B cell (primary cell): ENCODE measurements at regions not wholly inside any gene's neighbourhood (a gene's known extent, or its start where the extent isn't known, plus 50 kb on each side); places are given as distances from the start of the nearest gene placed in this dataset.
A peak's percentile ranks its signal among the peaks of the same experiment; 100 is the strongest.

Experiments used
- ATAC-seq: fragments of 200-7000 bp; cut with Tn5 transposase; one replicate; pipeline ENCODE4 v1.10.0; 2021; ENCODE audit warnings: low read depth, mild to moderate bottlenecking, moderate number of reproducible peaks, moderate library complexity
- CTCF ChIA-PET: fragments of 350-600 bp; sonication (Branson Sonifier 250); formaldehyde crosslinking; loops from one replicate; lab custom pipeline; 2021; ENCODE audit warnings: antibody characterized with exemption, inconsistent platforms; lab: Charles Lee
- POLR2A ChIA-PET: fragments of 350-600 bp; sonication (Branson Sonifier 250); formaldehyde crosslinking; loops from one replicate; lab custom pipeline; 2021; ENCODE audit warnings: antibody characterized with exemption; lab: Charles Lee
- DNase-seq: peaks from one replicate; pipeline ENCODE4 v3.0.0; 2013
- H2AFZ ChIP-seq: 2 replicates; pipeline ENCODE4 v1.6.1; 2012; ENCODE audit warnings: mild to moderate bottlenecking, low read depth, low read length; ENCODE audit not compliant: insufficient read depth, poor library complexity, severe bottlenecking
- H3K27ac ChIP-seq, 2 donors: 1 replicate in 1 of 2; 2 replicates in 1 of 2; pipeline ENCODE4 v1.5.1; 2012 to 2013; ENCODE audit warnings: low read length in 2 of 2, mild to moderate bottlenecking in 2 of 2, moderate library complexity in 1 of 2
- H3K27me3 ChIP-seq, 4 experiments: fragments of 200-600 bp in 1 of 4; sonication (generic) in 1 of 4; replicated peaks in 1 of 4; 1 replicate in 2 of 4; 2 replicates in 2 of 4; pipeline versions ENCODE4 v1.6.1 to v1.7.0; 2013 to 2016; ENCODE audit warnings: low read length in 3 of 4, mild to moderate bottlenecking in 2 of 4, mixed read lengths in 1 of 4, moderate library complexity in 1 of 4; ENCODE audit not compliant: insufficient read depth in 4 of 4, control insufficient read depth in 3 of 4; ENCODE audit errors: control extremely low read depth in 1 of 4
- H3K36me3 ChIP-seq, 2 experiments: replicated peaks in 1 of 2; 1 replicate in 1 of 2; 2 replicates in 1 of 2; pipeline versions ENCODE4 v1.6.1 to v1.7.1; 2013; ENCODE audit warnings: low read length in 1 of 2; ENCODE audit not compliant: insufficient read depth in 2 of 2, control insufficient read depth in 1 of 2; ENCODE audit errors: control extremely low read depth in 1 of 2, extremely low read depth in 1 of 2
- H3K4me1 ChIP-seq, 2 donors: fragments of 200-600 bp in 1 of 2; sonication (generic) in 1 of 2; 1 replicate in 1 of 2; 2 replicates in 1 of 2; pipeline versions ENCODE4 v1.5.1 to v1.6.1; 2013 to 2017; ENCODE audit warnings: low read length in 2 of 2; ENCODE audit not compliant: control insufficient read depth in 2 of 2, insufficient read depth in 2 of 2
- H3K4me2 ChIP-seq: replicated peaks from 2 replicates; pipeline ENCODE3; 2012; ENCODE audit warnings: mild to moderate bottlenecking, low read depth, low read length; ENCODE audit not compliant: poor library complexity, severe bottlenecking
- H3K4me3 ChIP-seq, 5 experiments: fragments of 200-600 bp in 1 of 5; sonication (generic) in 1 of 5; 1 replicate in 3 of 5; 2 replicates in 2 of 5; pipeline versions ENCODE4 v1.5.1 to v1.7.0; 2011 to 2016; ENCODE audit warnings: low read length in 4 of 5, mild to moderate bottlenecking in 4 of 5, low read depth in 2 of 5, control low read depth in 1 of 5, moderate library complexity in 1 of 5; ENCODE audit not compliant: insufficient read depth in 1 of 5; ENCODE audit errors: control extremely low read depth in 1 of 5, extremely low read depth in 1 of 5
- H3K79me2 ChIP-seq: fragments of 200-600 bp; sonication (generic); one replicate; pipeline ENCODE4 v1.6.0; 2016; ENCODE audit warnings: low read length; ENCODE audit not compliant: control insufficient read depth, insufficient read depth
- H3K9ac ChIP-seq: fragments of 200-600 bp; sonication (generic); 2 replicates; pipeline ENCODE4 v1.6.1; 2017; ENCODE audit warnings: mild to moderate bottlenecking, low read length, moderate library complexity
- H3K9me3 ChIP-seq, 3 donors: one replicate each; pipeline versions ENCODE4 v1.6.1 to v1.7.1; 2013; ENCODE audit warnings: low read length in 2 of 3; ENCODE audit not compliant: control insufficient read depth in 2 of 3, insufficient read depth in 1 of 3; ENCODE audit errors: control extremely low read depth in 1 of 3
- H4K20me1 ChIP-seq: 2 replicates; pipeline ENCODE4 v1.6.0; 2012; ENCODE audit warnings: mild to moderate bottlenecking, low read length; ENCODE audit not compliant: insufficient read depth, control insufficient read depth, poor library complexity, severe bottlenecking
- H3K27ac Mint-ChIP-seq: one replicate; pipeline ENCODE4 v1.8.0; 2021; ENCODE audit warnings: mixed read lengths
- H3K27me3 Mint-ChIP-seq: one replicate; pipeline ENCODE4 v1.8.0; 2021; ENCODE audit warnings: mixed read lengths
- H3K4me1 Mint-ChIP-seq: one replicate; pipeline ENCODE4 v1.8.0; 2021; ENCODE audit warnings: mixed read lengths
- H3K4me3 Mint-ChIP-seq: one replicate; pipeline ENCODE4 v1.8.0; 2021; ENCODE audit warnings: mixed read lengths
- H3K9me3 Mint-ChIP-seq: one replicate; pipeline ENCODE4 v1.8.0; 2022; ENCODE audit warnings: mixed read lengths; ENCODE audit not compliant: insufficient read depth
- CTCF ChIP-seq: fragments of 200-600 bp; IDR thresholded peaks from one replicate; pipeline ENCODE4 v1.8.0; 2022; ENCODE audit warnings: antibody characterized with exemption, mild to moderate bottlenecking
- EZH2 ChIP-seq: IDR thresholded peaks from 2 replicates; pipeline ENCODE4 v1.6.1; 2012; ENCODE audit warnings: borderline replicate concordance, low read depth, mild to moderate bottlenecking, moderate library complexity, low read length; ENCODE audit not compliant: insufficient read depth, poor library complexity, severe bottlenecking
- WGBS: methylation state at CpG from one replicate; pipeline ENCODE4 v1.1.5; 2013; ENCODE audit warnings: missing lambda C conversion rate; ENCODE audit not compliant: insufficient coverage; 5-methylcytosine and 5-hydroxymethylcytosine counted together
- intact Hi-C: fragments of 100-400 bp; cut with micrococcal nuclease; formaldehyde crosslinking; loops from one replicate; pipeline ENCODE4 v1.10.0; 2022

GRCh38 chr6:45714006-45714730, 301.5 kb downstream of the CLIC5 start:
- no peak overlapping the region for H3K27ac Mint-ChIP-seq
- no peaks in the 10 kb centered on the region for H3K36me3 ChIP-seq
- TF ChIP-seq EZH2, result no peak
- TF ChIP-seq CTCF, result no peak

More at GRCh38 chr6:45714006-45714730, 301.5 kb downstream of the CLIC5 start:
- Histone ChIP-seq H3K9ac (no peak overlapping the region), H3K27ac (no peak overlapping the region), H3K4me1 (peaks cover 6 to 20% of the 10 kb centered on the region in 2 donors), H3K4me3 (no peak overlapping the region), H3K4me2 (peak overlapping the region; percentile 29), H3K9me3 (no peaks in the 10 kb centered on the region), H3K79me2 (no peaks in the 10 kb centered on the region), H3K27me3 (no peaks in the 10 kb centered on the region), H2AFZ (no peak overlapping the region), H4K20me1 (no peaks in the 10 kb centered on the region)
- WGBS, result 69% methylated on average over 7 of the region's 11 CpGs
- Mint-ChIP-seq H3K4me1 (peaks cover 26% of the 10 kb centered on the region), H3K9me3 (no peaks in the 10 kb centered on the region), H3K27me3 (no peaks in the 10 kb centered on the region), H3K4me3 (no peak overlapping the region)
- no peak for ATAC-seq
- ChIA-PET CTCF (interaction anchor here (0.6 to 5.4 kb wide), 38 partner anchors 9 to 1244 kb away, joined by 3 to 89 read pairs (median 5); partner anchors contain the start of gene SUPT3H), POLR2A (no interaction called here)
- intact Hi-C loops, result loop anchor here (5.0 kb wide), 3 partner anchors 208 to 1237 kb away; no protein-coding TSS in a partner anchor
- no peak for DNase-seq
